ENCODE measurements at regions not wholly inside any gene's neighbourhood (a gene's known extent, or its start where the extent isn't known, plus 50 kb on each side); places are given as distances from the start of the nearest gene placed in this dataset.

- no peak for DNase-seq
Observed at GRCh38 chr18:75158465-75159237, 50.3 kb downstream of the PTGR3 start.

- DNase-seq: no peak
Observed at GRCh38 chr18:75157851-75158250, 51.1 kb downstream of the PTGR3 start.

GRCh38 chr18:75157381-75157780, 51.6 kb downstream of the PTGR3 start:
- no peak for DNase-seq

- no peak for DNase-seq
Observed at GRCh38 chr18:75156831-75157230, 52.1 kb downstream of the PTGR3 start.

GRCh38 chr18:75156139-75156750, 52.7 kb downstream of the PTGR3 start:
- DNase-seq: no peak

GRCh38 chr18:75154997-75155396, 53.9 kb downstream of the PTGR3 start:
- DNase-seq: no peak

GRCh38 chr18:75154259-75154658, 54.7 kb downstream of the PTGR3 start:
- DNase-seq: no peak

GRCh38 chr18:75143851-75144250, 65.1 kb downstream of the PTGR3 start:
- no peak for DNase-seq

- DNase-seq: no peak
Observed at GRCh38 chr18:75142677-75143076, 66.3 kb downstream of the PTGR3 start.

- no peak for DNase-seq
Observed at GRCh38 chr18:75141734-75142133, 67.2 kb downstream of the PTGR3 start.

- no peak for DNase-seq
Observed at GRCh38 chr18:75141166-75141565, 67.8 kb downstream of the PTGR3 start.

- no peak for DNase-seq
Observed at GRCh38 chr18:75140296-75140695, 68.6 kb downstream of the PTGR3 start.

GRCh38 chr18:75139226-75139911, 69.6 kb downstream of the PTGR3 start:
- DNase-seq: no peak

GRCh38 chr18:75137346-75137877, 71.5 kb downstream of the PTGR3 start:
- DNase-seq: no peak

GRCh38 chr18:75135158-75135725, 73.7 kb downstream of the PTGR3 start:
- no peak for DNase-seq

- no peak for DNase-seq
Observed at GRCh38 chr18:75134611-75134975, 74.3 kb downstream of the PTGR3 start.

- no peak for DNase-seq
Observed at GRCh38 chr18:75133721-75134610, 75.0 kb downstream of the PTGR3 start.

- DNase-seq: no peak
Observed at GRCh38 chr18:75132931-75133525, 75.9 kb downstream of the PTGR3 start.

- no peak for DNase-seq
Observed at GRCh38 chr18:75132098-75132870, 76.7 kb downstream of the PTGR3 start.

- DNase-seq: no peak
Observed at GRCh38 chr18:75131381-75132000, 77.4 kb downstream of the PTGR3 start.

Measured in T-helper 2 cell (primary cell).